ENCODE measurements at regions not wholly inside any gene's neighbourhood (a gene's known extent, or its start where the extent isn't known, plus 50 kb on each side); places are given as distances from the start of the nearest gene placed in this dataset.

- no peak for TF ChIP-seq CTCF (IDR thresholded peaks at IDR 0.05; ENCODE audit: insufficient read depth, low read depth, low read length)
Measured at GRCh38 chr22:47995264-47995627, 1232.8 kb downstream of the TBC1D22A start.

GRCh38 chr22:47994601-47995263 lies 1232.3 kb downstream of the TBC1D22A start:
- TF ChIP-seq CTCF (IDR thresholded peaks at IDR 0.05; ENCODE audit: insufficient read depth, low read depth, low read length) = no peak

More at GRCh38 chr22:47995264-47995627, 1232.8 kb downstream of the TBC1D22A start:
- Histone ChIP-seq H3K4me3 (ENCODE audit: low read depth, low read length) (no peak overlapping the region), H3K27me3 (ENCODE audit: control insufficient read depth, insufficient read depth, low read length) (no peaks in the 10 kb centered on the region), H3K36me3 (ENCODE audit: control insufficient read depth, insufficient read depth, low read length) (no peaks in the 10 kb centered on the region)
- no peak for DNase-seq (ENCODE audit: low read depth)
- ChIA-PET POLR2A (no interaction called here), CTCF (no interaction called here)

GRCh38 chr22:47994045-47994444 lies 1231.6 kb downstream of the TBC1D22A start:
- no peak for DNase-seq (ENCODE audit: low read depth)
- Histone ChIP-seq H3K36me3 (ENCODE audit: control insufficient read depth, insufficient read depth, low read length) (no peaks in the 10 kb centered on the region), H3K27me3 (ENCODE audit: control insufficient read depth, insufficient read depth, low read length) (no peaks in the 10 kb centered on the region), H3K4me3 (ENCODE audit: low read depth, low read length) (no peak overlapping the region)
- TF ChIP-seq CTCF (IDR thresholded peaks at IDR 0.05; ENCODE audit: insufficient read depth, low read depth, low read length) = no peak
- ChIA-PET POLR2A (no interaction called here), CTCF (no interaction called here)

More at GRCh38 chr22:47994601-47995263, 1232.3 kb downstream of the TBC1D22A start:
- DNase-seq (ENCODE audit: low read depth) = no peak
- Histone ChIP-seq H3K27me3 (ENCODE audit: control insufficient read depth, insufficient read depth, low read length) (no peaks in the 10 kb centered on the region), H3K36me3 (ENCODE audit: control insufficient read depth, insufficient read depth, low read length) (no peaks in the 10 kb centered on the region), H3K4me3 (ENCODE audit: low read depth, low read length) (no peak overlapping the region)
- CTCF ChIA-PET = no interaction called here
- POLR2A ChIA-PET = no interaction called here

GRCh38 chr22:47990481-47990880 lies 1228.0 kb downstream of the TBC1D22A start:
- POLR2A ChIA-PET = no interaction called here
- no peaks in the 10 kb centered on the region for H3K36me3 ChIP-seq (ENCODE audit: control insufficient read depth, insufficient read depth, low read length)
- no peak for DNase-seq (ENCODE audit: low read depth)
- CTCF ChIA-PET = no interaction called here
- H3K4me3 ChIP-seq (ENCODE audit: low read depth, low read length) = no peak overlapping the region
- no peaks in the 10 kb centered on the region for H3K27me3 ChIP-seq (ENCODE audit: control insufficient read depth, insufficient read depth, low read length)
- TF ChIP-seq CTCF (IDR thresholded peaks at IDR 0.05; ENCODE audit: insufficient read depth, low read depth, low read length) = no peak

- ChIA-PET CTCF (no interaction called here), POLR2A (no interaction called here)
- DNase-seq (ENCODE audit: low read depth) = no peak
- Histone ChIP-seq H3K27me3 (ENCODE audit: control insufficient read depth, insufficient read depth, low read length) (no peaks in the 10 kb centered on the region), H3K36me3 (ENCODE audit: control insufficient read depth, insufficient read depth, low read length) (no peaks in the 10 kb centered on the region), H3K4me3 (ENCODE audit: low read depth, low read length) (no peak overlapping the region)
- TF ChIP-seq CTCF (IDR thresholded peaks at IDR 0.05; ENCODE audit: insufficient read depth, low read depth, low read length) = no peak
Measured at GRCh38 chr22:47987885-47988515, 1225.5 kb downstream of the TBC1D22A start.

Data from BJ (cell line).